ENCODE measurements at regions not wholly inside any gene's neighbourhood (a gene's known extent, or its start where the extent isn't known, plus 50 kb on each side); places are given as distances from the start of the nearest gene placed in this dataset.

DNA sequence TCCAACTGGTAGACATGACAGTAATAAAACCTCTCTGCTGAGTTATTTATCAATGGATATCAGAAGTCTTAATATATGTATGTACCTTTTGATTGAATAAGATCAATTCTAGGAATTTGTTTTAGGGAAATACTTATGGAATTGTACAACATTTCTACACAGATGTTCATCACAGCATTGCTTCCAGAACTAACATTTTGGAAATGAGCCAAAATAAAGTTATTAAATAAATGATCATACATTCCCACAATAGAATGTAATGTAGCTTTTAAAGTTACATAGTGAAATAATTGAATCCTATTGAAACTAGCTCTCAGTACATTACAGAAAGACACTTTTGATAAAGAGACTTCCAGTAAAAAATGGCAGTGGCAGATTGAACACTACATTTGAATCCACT is 481.6 kb upstream of the LRRN3 start:
- DNase-seq: no peak

GRCh38 chr7:110612680-110613079 is 478.2 kb upstream of the LRRN3 start:
- DNase-seq: no peak
